ENCODE measurements at regions not wholly inside any gene's neighbourhood (a gene's known extent, or its start where the extent isn't known, plus 50 kb on each side); places are given as distances from the start of the nearest gene placed in this dataset.

DNA sequence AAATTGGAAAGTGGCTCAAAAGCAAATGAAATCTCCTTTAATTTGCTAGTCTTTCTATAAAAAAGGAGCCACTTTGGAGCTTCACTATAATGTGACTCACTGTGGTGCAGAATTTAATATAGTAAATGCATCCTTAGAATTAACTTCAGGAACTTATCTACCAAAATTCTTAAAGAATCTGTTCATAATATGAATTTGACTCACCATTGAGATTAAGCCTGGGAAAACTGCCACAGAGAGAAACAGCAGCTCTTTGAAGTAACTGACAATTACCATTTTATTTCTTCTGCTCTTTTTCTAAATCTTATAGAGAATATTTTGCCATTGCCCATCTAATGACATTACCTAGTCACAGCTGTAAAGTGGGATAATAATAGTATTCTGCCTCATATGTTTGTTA lies 211.9 kb upstream of the CDH6 start:
- CTCF ChIA-PET (ENCODE audit: partially characterized antibody) = interaction anchor here (0.6 kb wide), 1 partner anchor 1771 kb away, joined by 5 read pairs; no protein-coding TSS in a partner anchor
- H3K4me1 ChIP-seq (replicated peaks in 1 of 4; ENCODE audit: control insufficient read depth in 3 of 4, insufficient read depth in 4 of 4, low read length in 3 of 4) = 0 out of 7 replicates have a peak, but pooled peaks cover 0 to 2% (median 0%) of the 10 kb centered on the region in 4 experiments
- H2AK5ac ChIP-seq (ENCODE audit: low read depth, low read length) = no peak overlapping the region
- no peak overlapping the region for H3K4ac ChIP-seq (replicated peaks; ENCODE audit: insufficient read length, low read depth, low read length)
- no peaks in the 10 kb centered on the region for H3K36me3 ChIP-seq (ENCODE audit: control insufficient read depth in 2 of 4, insufficient read depth in 4 of 4, low read length in 3 of 4)
- no peak overlapping the region for H2BK15ac ChIP-seq (ENCODE audit: low read length)
- no peak overlapping the region for H3K4me2 ChIP-seq (ENCODE audit: insufficient read depth in 1 of 2, low read depth in 2 of 2, low read length in 2 of 2)
- no peaks in the 10 kb centered on the region for H3K27me3 ChIP-seq (replicated peaks in 1 of 4; ENCODE audit: control insufficient read depth in 3 of 4, extremely low read depth in 1 of 4, insufficient read depth in 3 of 4, low read length in 3 of 4)
- no peak overlapping the region for H3K14ac ChIP-seq (ENCODE audit: insufficient read length)
- no peaks in the 10 kb centered on the region for H4K20me1 ChIP-seq (replicated peaks in 1 of 2; ENCODE audit: control insufficient read depth in 1 of 2, insufficient read depth in 2 of 2, low read length in 2 of 2)
- H3K9me3 ChIP-seq (ENCODE audit: insufficient read depth in 2 of 2, low read depth in 1 of 2, low read length in 1 of 2) = no peaks in the 10 kb centered on the region
- no peak overlapping the region for H4K91ac ChIP-seq (replicated peaks; ENCODE audit: insufficient read length, low read length)
- no peak overlapping the region for H2BK12ac ChIP-seq (ENCODE audit: low read depth, low read length)
- TF ChIP-seq CHD1 (IDR thresholded peaks at IDR 0.05; ENCODE audit: low read depth, low read length) (no peak), GTF2F1 (IDR thresholded peaks at IDR 0.05; ENCODE audit: borderline replicate concordance, low read depth, low read length) (no peak), CBX5 (IDR thresholded peaks at IDR 0.05; ENCODE audit: low read depth, low read length) (no peak), FOSL1 (IDR thresholded peaks at IDR 0.05; ENCODE audit: insufficient read depth, low read depth, low read length) (no peak), TCF12 (IDR thresholded peaks at IDR 0.05; ENCODE audit: low read depth, low read length) (no peak), PHF8 (conservative IDR thresholded peaks at IDR 0.05; ENCODE audit: low read depth, low read length) (no peak), TAF7 (optimal IDR thresholded peaks at IDR 0.05; ENCODE audit: borderline replicate concordance, low read depth, low read length) (no peak), SIN3A (conservative IDR thresholded peaks at IDR 0.05 in 1 of 2, IDR thresholded peaks at IDR 0.05 in 1 of 2; ENCODE audit: low read depth in 1 of 2, low read length in 2 of 2) (no peak), SIRT6 (IDR thresholded peaks at IDR 0.05; ENCODE audit: low read length) (no peak)
- H4K5ac ChIP-seq (ENCODE audit: insufficient read length, low read depth, low read length) = no peak overlapping the region
- POLR2A ChIA-PET (ENCODE audit: partially characterized antibody) = no interaction called here
- no peaks in the 10 kb centered on the region for H3K79me1 ChIP-seq (ENCODE audit: low read depth, low read length)
- H4K8ac ChIP-seq (ENCODE audit: extremely low read depth, insufficient read depth, low read length) = no peak overlapping the region
- no peak for DNase-seq (ENCODE audit: low read depth in 1 of 2, low spot score in 2 of 2)
- H3K18ac ChIP-seq (ENCODE audit: extremely low read depth, low read length) = no peak overlapping the region
- no peak overlapping the region for H2AFZ ChIP-seq (ENCODE audit: low read length)
- no peak for FAIRE-seq
- H3K23me2 ChIP-seq (ENCODE audit: low read depth, low read length) = peaks cover 3% of the 10 kb centered on the region; the same call in 1 of the 2 replicates
- H3K23ac ChIP-seq (ENCODE audit: insufficient read length) = no peak overlapping the region
- no peak overlapping the region for H3K4me3 ChIP-seq (ENCODE audit: extremely low read depth in 1 of 4, insufficient read depth in 2 of 4, low read depth in 3 of 4, low read length in 4 of 4)
- no peak overlapping the region for H3K56ac ChIP-seq (replicated peaks; ENCODE audit: insufficient read length, low read depth, low read length)
- H3K27ac ChIP-seq (ENCODE audit: low read depth, low read length) = no peak overlapping the region
- no peaks in the 10 kb centered on the region for H3K79me2 ChIP-seq (ENCODE audit: control insufficient read depth in 1 of 2, insufficient read depth in 2 of 2, low read length in 2 of 2)
- no peak overlapping the region for H3K9ac ChIP-seq (replicated peaks in 1 of 4; ENCODE audit: extremely low read depth in 1 of 4, low read depth in 3 of 4, low read length in 3 of 4)
- H2BK20ac ChIP-seq (ENCODE audit: low read length) = no peak overlapping the region
- no peak overlapping the region for H2BK5ac ChIP-seq (ENCODE audit: low read depth, low read length)
- no peak overlapping the region for H2BK120ac ChIP-seq (replicated peaks; ENCODE audit: low read depth, low read length)

Data from H1 (cell line).